ENCODE measurements at regions not wholly inside any gene's neighbourhood (a gene's known extent, or its start where the extent isn't known, plus 50 kb on each side); places are given as distances from the start of the nearest gene placed in this dataset.
A peak's percentile ranks its signal among the peaks of the same experiment; 100 is the strongest.

GRCh38 chr2:3005859-3006501, 371.6 kb downstream of the EIPR1 start:
- Mint-ChIP-seq H3K36me3 (ENCODE audit: low read depth) (peaks cover 4% of the 10 kb centered on the region; the same call in 1 of the 2 replicates), H3K9me3 (peaks cover 25% of the 10 kb centered on the region), H3K27me3 (ENCODE audit: insufficient read depth) (peaks cover 2% of the 10 kb centered on the region; the same call in 1 of the 2 replicates), H3K4me1 (ENCODE audit: low read depth) (no peaks in the 10 kb centered on the region), H3K4me3 (no peak overlapping the region), H3K27ac (no peak overlapping the region)
- no peak for DNase-seq
- TF ChIP-seq CTCF (IDR thresholded peaks at IDR 0.05), result no peak

GRCh38 chr2:3001615-3002560, 375.7 kb downstream of the EIPR1 start:
- peak; percentile 13; the same call in 1 of the 2 replicates for TF ChIP-seq CTCF (IDR thresholded peaks at IDR 0.05)
- DNase-seq, result no peak
- Mint-ChIP-seq H3K9me3 (peaks cover 10% of the 10 kb centered on the region), H3K27me3 (ENCODE audit: insufficient read depth) (no peaks in the 10 kb centered on the region), H3K27ac (no peak overlapping the region), H3K4me1 (ENCODE audit: low read depth) (no peaks in the 10 kb centered on the region), H3K4me3 (peak overlapping the region; percentile 21; the same call in 1 of the 2 replicates), H3K36me3 (ENCODE audit: low read depth) (peaks cover 4% of the 10 kb centered on the region; the same call in 1 of the 2 replicates)

- Mint-ChIP-seq H3K27ac (no peak overlapping the region), H3K27me3 (ENCODE audit: insufficient read depth) (no peaks in the 10 kb centered on the region), H3K36me3 (ENCODE audit: low read depth) (peaks cover 3% of the 10 kb centered on the region; the same call in 1 of the 2 replicates), H3K4me1 (ENCODE audit: low read depth) (no peaks in the 10 kb centered on the region), H3K9me3 (peaks cover 7% of the 10 kb centered on the region), H3K4me3 (no peak overlapping the region)
- no peak for TF ChIP-seq CTCF (IDR thresholded peaks at IDR 0.05)
- DNase-seq, result no peak
Observed at GRCh38 chr2:3000968-3001367, 376.6 kb downstream of the EIPR1 start.

- no peaks in the 10 kb centered on the region for H3K4me1 Mint-ChIP-seq (ENCODE audit: low read depth)
Observed at GRCh38 chr2:3000125-3000524, 377.5 kb downstream of the EIPR1 start.

GRCh38 chr2:2998971-2999370, 378.6 kb downstream of the EIPR1 start:
- no peak for TF ChIP-seq CTCF (IDR thresholded peaks at IDR 0.05)
- Mint-ChIP-seq H3K36me3 (ENCODE audit: low read depth) (no peaks in the 10 kb centered on the region), H3K9me3 (peaks cover 12% of the 10 kb centered on the region), H3K4me3 (no peak overlapping the region), H3K4me1 (ENCODE audit: low read depth) (no peaks in the 10 kb centered on the region), H3K27me3 (ENCODE audit: insufficient read depth) (no peaks in the 10 kb centered on the region; the same call in 1 of the 2 replicates), H3K27ac (no peak overlapping the region)
- no peak for DNase-seq

More at GRCh38 chr2:3000125-3000524, 377.5 kb downstream of the EIPR1 start:
- Mint-ChIP-seq H3K27me3 (ENCODE audit: insufficient read depth) (no peaks in the 10 kb centered on the region; the same call in 1 of the 2 replicates), H3K9me3 (peaks cover 11% of the 10 kb centered on the region), H3K4me3 (no peak overlapping the region), H3K27ac (no peak overlapping the region), H3K36me3 (ENCODE audit: low read depth) (no peaks in the 10 kb centered on the region)
- no peak for TF ChIP-seq CTCF (IDR thresholded peaks at IDR 0.05)
- DNase-seq, result no peak

All from HFFc6 (cell line).